Body of pancreas (tissue), 4 donors: ENCODE measurements at regions not wholly inside any gene's neighbourhood (a gene's known extent, or its start where the extent isn't known, plus 50 kb on each side); places are given as distances from the start of the nearest gene placed in this dataset.

Experiments used
- ATAC-seq: fragments of 150-250 bp; one replicate; pipeline ENCODE4 v1.9.1; 2016
- DNase-seq, 4 donors: peaks; one replicate each; pipeline ENCODE4 v3.0.0-alpha.2; 2019
- H3K27ac ChIP-seq, 4 donors: fragments of 200-600 bp; sonication (generic); 1 replicate in 3 of 4; 2 replicates in 1 of 4; pipeline versions ENCODE4 v1.5.1 to v1.6.1; 2016 to 2019; ENCODE audit warnings: mild to moderate bottlenecking in 1 of 4, mixed read lengths in 1 of 4, moderate library complexity in 1 of 4
- H3K27me3 ChIP-seq, 2 donors: fragments of 200-600 bp; sonication (generic); one replicate each; pipeline ENCODE4 v1.6.0; 2016; ENCODE audit warnings: mild to moderate bottlenecking in 1 of 2
- H3K36me3 ChIP-seq, 2 donors: fragments of 200-600 bp; sonication (generic); replicated peaks in 1 of 2; 2 replicates each; pipeline ENCODE4 v1.5.1; 2016; ENCODE audit warnings: low read depth in 2 of 2; ENCODE audit not compliant: insufficient read depth in 1 of 2
- H3K4me1 ChIP-seq: fragments of 200-600 bp; sonication (generic); one replicate; pipeline ENCODE4 v1.6.0; 2016
- H3K4me3 ChIP-seq, 2 donors: fragments of 200-600 bp; sonication (generic); 1 replicate in 1 of 2; 2 replicates in 1 of 2; pipeline ENCODE4 v1.5.1; 2016 to 2019
- H3K9me3 ChIP-seq, 3 donors: fragments of 200-600 bp; sonication (generic); 1 replicate in 2 of 3; 2 replicates in 1 of 3; pipeline ENCODE4 v1.5.1; 2016
- POLR2A ChIP-seq, 3 donors: fragments of 450-650 bp; IDR thresholded peaks; one replicate each; pipeline ENCODE4 v1.6.1; 2016; ENCODE audit warnings: antibody characterized with exemption in 3 of 3, mild to moderate bottlenecking in 2 of 3
- WGBS, 2 donors: methylation state at CpG; one replicate each; pipeline ENCODE4 v1.1.5; 2017; 5-methylcytosine and 5-hydroxymethylcytosine counted together
- intact Hi-C: fragments of 100-400 bp; cut with DNase I; formaldehyde crosslinking; loops from one replicate; pipeline ENCODE4 v1.15.1; 2023
- TF ChIP-seq, protein P1 (sequence below), 7 experiments: fragments of 450-650 bp in 4 of 7; fragments of 200-600 bp in 3 of 7; sonication (generic) in 3 of 7; IDR thresholded peaks; one replicate each; pipeline ENCODE4 v1.5.1; 2016 to 2019; ENCODE audit warnings: antibody characterized with exemption in 7 of 7

DNA sequence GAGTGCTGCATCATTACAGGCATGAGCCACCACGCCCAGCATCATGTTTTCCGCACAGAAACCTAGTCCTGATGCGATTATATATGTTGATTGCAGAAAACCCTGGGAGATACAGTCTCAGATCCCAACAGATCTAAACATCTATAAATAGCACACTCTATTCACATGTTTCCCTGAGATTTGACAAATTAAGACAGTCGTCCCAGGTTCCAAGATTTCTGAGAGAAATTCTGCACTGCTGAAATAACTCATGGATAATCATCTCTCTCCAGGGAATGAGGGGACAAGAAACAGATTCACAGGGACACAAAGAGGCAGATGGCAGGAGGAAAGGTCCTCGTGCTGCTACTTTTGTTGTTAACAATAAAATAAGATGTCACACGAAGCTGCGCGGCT is 393.1 kb upstream of the CELF2 start:
- Histone ChIP-seq H3K4me3 (no peak overlapping the region), H3K36me3 (no peaks in the 10 kb centered on the region), H3K27me3 (no peaks in the 10 kb centered on the region), H3K9me3 (no peaks in the 10 kb centered on the region), H3K4me1 (no peaks in the 10 kb centered on the region), H3K27ac (no peak overlapping the region)
- DNase-seq = no peak
- WGBS, 2 donors = 60 to 62% methylated on average over 8 of the region's 8 CpGs
- intact Hi-C loops = no loop called here
- no peak for ATAC-seq
- TF ChIP-seq, protein P1, sequence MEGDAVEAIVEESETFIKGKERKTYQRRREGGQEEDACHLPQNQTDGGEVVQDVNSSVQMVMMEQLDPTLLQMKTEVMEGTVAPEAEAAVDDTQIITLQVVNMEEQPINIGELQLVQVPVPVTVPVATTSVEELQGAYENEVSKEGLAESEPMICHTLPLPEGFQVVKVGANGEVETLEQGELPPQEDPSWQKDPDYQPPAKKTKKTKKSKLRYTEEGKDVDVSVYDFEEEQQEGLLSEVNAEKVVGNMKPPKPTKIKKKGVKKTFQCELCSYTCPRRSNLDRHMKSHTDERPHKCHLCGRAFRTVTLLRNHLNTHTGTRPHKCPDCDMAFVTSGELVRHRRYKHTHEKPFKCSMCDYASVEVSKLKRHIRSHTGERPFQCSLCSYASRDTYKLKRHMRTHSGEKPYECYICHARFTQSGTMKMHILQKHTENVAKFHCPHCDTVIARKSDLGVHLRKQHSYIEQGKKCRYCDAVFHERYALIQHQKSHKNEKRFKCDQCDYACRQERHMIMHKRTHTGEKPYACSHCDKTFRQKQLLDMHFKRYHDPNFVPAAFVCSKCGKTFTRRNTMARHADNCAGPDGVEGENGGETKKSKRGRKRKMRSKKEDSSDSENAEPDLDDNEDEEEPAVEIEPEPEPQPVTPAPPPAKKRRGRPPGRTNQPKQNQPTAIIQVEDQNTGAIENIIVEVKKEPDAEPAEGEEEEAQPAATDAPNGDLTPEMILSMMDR (IDR thresholded peaks at IDR 0.05) = no peak
- TF ChIP-seq POLR2A (IDR thresholded peaks at IDR 0.05) = no peak

DNA sequence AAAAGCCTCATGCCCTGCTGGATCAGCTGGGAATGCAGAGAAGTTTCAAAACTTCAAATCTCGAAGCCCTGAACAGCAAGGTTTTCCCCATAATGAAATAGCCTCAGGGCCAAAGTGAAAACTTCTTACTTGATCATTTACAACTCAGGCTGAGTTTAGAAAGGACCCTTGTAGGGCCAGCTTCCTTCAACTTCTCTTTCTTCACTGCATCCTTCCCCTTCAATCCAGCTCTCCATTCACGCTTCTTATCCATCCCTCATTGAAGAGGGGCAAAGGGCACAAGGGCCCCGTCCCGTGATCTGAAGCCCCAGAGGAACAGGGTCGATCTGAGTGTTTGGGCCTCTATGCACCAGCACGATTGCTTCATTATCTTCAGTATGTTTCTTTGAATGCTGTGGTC is 392.2 kb upstream of the CELF2 start:
- Histone ChIP-seq H3K4me1 (no peaks in the 10 kb centered on the region), H3K9me3 (no peaks in the 10 kb centered on the region), H3K36me3 (no peaks in the 10 kb centered on the region), H3K27me3 (no peaks in the 10 kb centered on the region), H3K27ac (no peak overlapping the region), H3K4me3 (no peak overlapping the region)
- WGBS, 2 donors = 62 to 66% methylated on average over 6 of the region's 6 CpGs
- ATAC-seq = no peak
- TF ChIP-seq POLR2A (IDR thresholded peaks at IDR 0.05) = no peak
- TF ChIP-seq, protein P1 (IDR thresholded peaks at IDR 0.05) = no peak
- DNase-seq = no peak
- intact Hi-C loops = no loop called here

DNA sequence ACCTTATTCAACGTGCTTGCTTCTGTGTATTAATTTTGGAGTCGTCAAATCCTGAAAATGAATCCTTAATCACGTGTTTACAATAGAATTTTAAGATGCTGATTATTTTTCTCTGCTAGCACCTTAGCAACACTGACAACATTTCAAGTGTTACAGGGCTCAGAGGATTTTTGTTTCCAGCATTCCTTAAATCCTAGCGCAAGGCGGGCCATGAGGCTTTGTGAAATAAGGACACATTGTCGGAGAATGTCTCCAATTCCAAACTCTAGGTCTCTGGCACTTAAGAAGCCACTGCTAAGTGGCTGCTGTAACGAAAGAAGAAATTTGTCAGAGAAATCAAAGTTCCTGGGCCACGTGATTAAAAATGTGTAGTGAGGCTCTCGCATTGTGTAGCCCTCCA is 390.9 kb upstream of the CELF2 start:
- no peak for ATAC-seq
- TF ChIP-seq, protein P1 (IDR thresholded peaks at IDR 0.05) = no peak
- no peak for TF ChIP-seq POLR2A (IDR thresholded peaks at IDR 0.05)

DNA sequence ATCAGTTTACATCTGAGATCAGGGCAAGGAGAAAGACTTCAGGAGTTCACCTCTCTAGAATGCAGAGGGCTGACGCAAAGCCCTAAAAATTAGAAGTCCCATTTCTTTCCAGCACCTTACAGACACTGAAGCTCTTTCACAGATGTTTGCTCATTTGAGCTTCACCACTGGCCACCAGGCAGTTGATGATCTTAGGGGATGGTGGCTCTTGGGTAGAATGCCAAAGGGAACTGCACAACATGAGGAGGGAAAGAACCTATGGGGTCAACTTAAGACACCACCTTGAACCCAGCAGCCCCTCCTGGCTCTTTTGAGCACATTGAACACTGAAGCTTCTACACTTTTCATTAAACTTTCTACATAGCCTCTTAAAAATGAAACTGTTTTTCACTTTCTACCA is 390.3 kb upstream of the CELF2 start:
- ATAC-seq = no peak
- Histone ChIP-seq H3K4me1 (no peaks in the 10 kb centered on the region), H3K4me3 (no peak overlapping the region), H3K27me3 (no peaks in the 10 kb centered on the region), H3K27ac (no peak overlapping the region), H3K9me3 (no peaks in the 10 kb centered on the region), H3K36me3 (no peaks in the 10 kb centered on the region)
- no peak for TF ChIP-seq POLR2A (IDR thresholded peaks at IDR 0.05)
- TF ChIP-seq, protein P1 (IDR thresholded peaks at IDR 0.05) = no peak
- DNase-seq = no peak
- intact Hi-C loops = no loop called here
- 78 to 83% methylated on average over 1 of the region's 1 CpG for WGBS, 2 donors

More for the DNA sequence above, 390.9 kb upstream of the CELF2 start:
- no peaks in the 10 kb centered on the region for H3K27me3 ChIP-seq
- WGBS, 2 donors = 62 to 69% methylated on average over 9 of the region's 9 CpGs
- H3K4me3 ChIP-seq = no peak overlapping the region
- no peak for DNase-seq
- H3K4me1 ChIP-seq = no peaks in the 10 kb centered on the region
- H3K36me3 ChIP-seq = no peaks in the 10 kb centered on the region
- no peaks in the 10 kb centered on the region for H3K9me3 ChIP-seq
- intact Hi-C loops = no loop called here
- no peak overlapping the region for H3K27ac ChIP-seq

DNA sequence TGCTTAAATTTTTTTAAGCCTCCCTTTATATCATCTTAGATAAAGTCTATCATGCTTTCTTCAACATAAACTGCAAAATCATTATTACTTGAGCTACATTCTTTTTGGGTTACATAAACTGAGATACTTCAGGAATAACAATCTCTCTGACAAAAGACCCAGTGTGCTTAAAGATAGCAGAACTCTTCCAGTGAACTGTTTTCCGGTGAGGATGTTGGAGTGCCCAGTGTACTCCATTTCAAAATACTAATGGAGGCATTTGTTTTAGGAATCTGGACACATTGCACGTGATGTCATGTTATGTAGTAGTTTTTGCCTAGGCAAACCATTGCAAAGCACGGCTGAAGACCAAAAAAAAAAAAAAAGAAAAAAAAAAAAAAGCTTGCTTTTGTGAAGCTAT is 388.2 kb upstream of the CELF2 start:
- no peak for ATAC-seq
- no peaks in the 10 kb centered on the region for H3K27me3 ChIP-seq
- WGBS, 2 donors = 50 to 57% methylated on average over 3 of the region's 3 CpGs

More for the DNA sequence above, 388.2 kb upstream of the CELF2 start:
- no peak overlapping the region for H3K4me3 ChIP-seq
- no peaks in the 10 kb centered on the region for H3K4me1 ChIP-seq
- no peak for TF ChIP-seq POLR2A (IDR thresholded peaks at IDR 0.05)
- TF ChIP-seq, protein P1 (IDR thresholded peaks at IDR 0.05) = no peak
- no peak overlapping the region for H3K27ac ChIP-seq
- H3K36me3 ChIP-seq = no peaks in the 10 kb centered on the region
- DNase-seq = no peak
- intact Hi-C loops = no loop called here
- no peaks in the 10 kb centered on the region for H3K9me3 ChIP-seq
